PC-3 (cell line): ENCODE measurements at regions not wholly inside any gene's neighbourhood (a gene's known extent, or its start where the extent isn't known, plus 50 kb on each side); places are given as distances from the start of the nearest gene placed in this dataset.

Source experiments
- ATAC-seq: fragments of 200-7000 bp; cut with Tn5 transposase; 2 replicates; pipeline ENCODE4 v1.9.1; 2020; ENCODE audit warnings: mild to moderate bottlenecking, moderate library complexity
- BruUV-seq: library from RNA; stranded (reverse); fragments of 400-500 nt; replicated peaks from 2 replicates; lab custom pipeline; 2021; lab: Mats Ljungman, UMichigan
- CTCF ChIA-PET: fragments of 300-600 bp; sonication (Branson Sonifier 250); formaldehyde crosslinking; loops from one replicate; lab custom pipeline; 2022; ENCODE audit warnings: antibody characterized with exemption; lab: Charles Lee
- POLR2A ChIA-PET: fragments of 300-600 bp; sonication (Branson Sonifier 250); formaldehyde crosslinking; loops from one replicate; lab custom pipeline; 2022; ENCODE audit warnings: antibody characterized with exemption; ENCODE audit not compliant: unreplicated experiment; lab: Charles Lee
- DNase-seq: peaks from one replicate; pipeline ENCODE4 v3.0.0-alpha.2; 2015
- H2AFZ ChIP-seq: fragments of 300-600 bp; sonication (generic); 2 replicates; pipeline ENCODE4 v1.6.0; 2016; ENCODE audit warnings: antibody characterized with exemption, low read length
- H3F3A ChIP-seq: fragments of 300-600 bp; sonication (generic); one replicate; pipeline ENCODE4 v1.6.0; 2017; ENCODE audit warnings: antibody characterized with exemption, low read length, control low read depth, mild to moderate bottlenecking; ENCODE audit not compliant: unreplicated experiment
- H3K27ac ChIP-seq: fragments of 300-600 bp; sonication (generic); 2 replicates; pipeline ENCODE4 v1.5.1; 2016; ENCODE audit warnings: mild to moderate bottlenecking, low read length
- H3K27me3 ChIP-seq: fragments of 300-600 bp; sonication (generic); 2 replicates; pipeline ENCODE4 v1.6.1; 2016; ENCODE audit warnings: low read length, mixed read lengths
- H3K36me3 ChIP-seq: fragments of 300-600 bp; sonication (generic); 2 replicates; pipeline ENCODE4 v1.6.1; 2016; ENCODE audit warnings: low read depth, mixed run types, low read length, mixed read lengths
- H3K4me1 ChIP-seq: fragments of 300-600 bp; sonication (generic); 2 replicates; pipeline ENCODE4 v1.5.1; 2016; ENCODE audit warnings: low read length; ENCODE audit not compliant: insufficient read depth
- H3K4me2 ChIP-seq: fragments of 300-600 bp; sonication (generic); 2 replicates; pipeline ENCODE4 v1.6.0; 2016; ENCODE audit warnings: low read length
- H3K4me3 ChIP-seq: fragments of 300-600 bp; sonication (generic); 2 replicates; pipeline ENCODE4 v1.5.1; 2016; ENCODE audit warnings: mild to moderate bottlenecking, low read length, mixed read lengths
- H3K79me2 ChIP-seq: fragments of 300-600 bp; sonication (generic); 2 replicates; pipeline ENCODE4 v1.6.1; 2017; ENCODE audit warnings: low read length, mixed read lengths
- H3K9ac ChIP-seq: fragments of 300-600 bp; sonication (generic); 2 replicates; pipeline ENCODE4 v1.6.0; 2016; ENCODE audit warnings: mild to moderate bottlenecking, low read length
- H3K9me2 ChIP-seq: fragments of 300-600 bp; sonication (generic); replicated peaks from 2 replicates; pipeline ENCODE4 v1.6.1; 2016; ENCODE audit warnings: mixed run types, low read length, mixed read lengths
- H3K9me3 ChIP-seq: fragments of 300-600 bp; sonication (generic); 2 replicates; pipeline ENCODE4 v1.6.1; 2016; ENCODE audit warnings: low read length, mixed read lengths
- H4K20me1 ChIP-seq: fragments of 300-600 bp; sonication (generic); 2 replicates; pipeline ENCODE4 v1.6.1; 2016; ENCODE audit warnings: low read length, mixed read lengths
- CTCF ChIP-seq: fragments of 300-600 bp; sonication (generic); conservative IDR thresholded peaks from 2 replicates; pipeline ENCODE4 v1.5.1; 2017; ENCODE audit warnings: antibody characterized with exemption, low read depth, mild to moderate bottlenecking, low read length
- EZH2 ChIP-seq: fragments of 300-600 bp; sonication (generic); IDR thresholded peaks from one replicate; pipeline ENCODE4 v1.6.1; 2017; ENCODE audit warnings: antibody characterized with exemption, mild to moderate bottlenecking, low read length; ENCODE audit not compliant: unreplicated experiment
- EZH2phosphoT487 ChIP-seq: fragments of 300-600 bp; sonication (generic); IDR thresholded peaks from 2 replicates; pipeline ENCODE4 v1.6.1; 2018; ENCODE audit warnings: mild to moderate bottlenecking, antibody characterized with exemption, low read length, borderline replicate concordance
- intact Hi-C: fragments of 100-400 bp; cut with micrococcal nuclease; formaldehyde crosslinking; loops from 2 replicates; pipeline ENCODE4 v1.9.0; 2023

GRCh38 chrX:109872021-109872732 lies 130.7 kb upstream of the TMEM164 start:
- no peak for TF ChIP-seq EZH2
- TF ChIP-seq EZH2phosphoT487 = no peak
- no peak for TF ChIP-seq CTCF
- Histone ChIP-seq H3K36me3 (no peaks in the 10 kb centered on the region), H3K27me3 (no peaks in the 10 kb centered on the region), H2AFZ (no peak overlapping the region), H3K27ac (no peak overlapping the region), H3K9me3 (no peaks in the 10 kb centered on the region), H3K9me2 (no peaks in the 10 kb centered on the region), H3K4me2 (no peak overlapping the region), H3K79me2 (no peaks in the 10 kb centered on the region), H4K20me1 (no peaks in the 10 kb centered on the region), H3K4me3 (no peak overlapping the region), H3K9ac (no peak overlapping the region), H3F3A (no peaks in the 10 kb centered on the region), H3K4me1 (no peaks in the 10 kb centered on the region; the same call in 1 of the 2 replicates)
- intact Hi-C loops = no loop called here
- CTCF ChIA-PET = no interaction called here
- POLR2A ChIA-PET = no interaction called here
- no peak for DNase-seq
- no TSS peak for BruUV-seq
- no peak for ATAC-seq

GRCh38 chrX:109873574-109873973 lies 129.3 kb upstream of the TMEM164 start:
- TF ChIP-seq EZH2phosphoT487 = no peak
- TF ChIP-seq CTCF = no peak
- no peak for TF ChIP-seq EZH2
- no peak for DNase-seq
- intact Hi-C loops = no loop called here
- peak overlapping the region; percentile 10; the same call in 1 of the 2 replicates for H3K4me2 ChIP-seq
- no peak overlapping the region for H3K4me3 ChIP-seq
- H3K4me1 ChIP-seq = no peaks in the 10 kb centered on the region; the same call in 1 of the 2 replicates
- BruUV-seq = no TSS peak
- CTCF ChIA-PET = no interaction called here
- H3K9ac ChIP-seq = no peak overlapping the region
- H3K36me3 ChIP-seq = no peaks in the 10 kb centered on the region
- no peaks in the 10 kb centered on the region for H3K79me2 ChIP-seq
- no peak overlapping the region for H3K27ac ChIP-seq
- H3K27me3 ChIP-seq = no peaks in the 10 kb centered on the region
- no peaks in the 10 kb centered on the region for H3K9me2 ChIP-seq
- no peaks in the 10 kb centered on the region for H4K20me1 ChIP-seq
- no peaks in the 10 kb centered on the region for H3K9me3 ChIP-seq
- POLR2A ChIA-PET = no interaction called here
- H3F3A ChIP-seq = no peaks in the 10 kb centered on the region
- peak overlapping the region; percentile 46 for H2AFZ ChIP-seq
- no peak for ATAC-seq

- DNase-seq = no peak
Measured at GRCh38 chrX:109873983-109874382, 128.9 kb upstream of the TMEM164 start.

More at GRCh38 chrX:109873983-109874382, 128.9 kb upstream of the TMEM164 start:
- Histone ChIP-seq H3K27me3 (no peaks in the 10 kb centered on the region), H2AFZ (peak overlapping the region; percentile 46), H3K4me1 (no peaks in the 10 kb centered on the region; the same call in 1 of the 2 replicates), H3K9ac (no peak overlapping the region), H3K9me3 (no peaks in the 10 kb centered on the region), H3K4me3 (no peak overlapping the region), H3K36me3 (no peaks in the 10 kb centered on the region), H3K9me2 (no peaks in the 10 kb centered on the region), H3K79me2 (no peaks in the 10 kb centered on the region), H4K20me1 (no peaks in the 10 kb centered on the region), H3K27ac (no peak overlapping the region), H3K4me2 (peak overlapping the region; percentile 10; the same call in 1 of the 2 replicates), H3F3A (no peaks in the 10 kb centered on the region)
- BruUV-seq = no TSS peak
- intact Hi-C loops = no loop called here
- CTCF ChIA-PET = interaction anchor here (0.6 kb wide), 1 partner anchor 336 kb away, joined by 4 read pairs; no protein-coding TSS in a partner anchor
- peak; percentile 27 for ATAC-seq
- TF ChIP-seq EZH2phosphoT487 (no peak), CTCF (no peak), EZH2 (no peak)
- POLR2A ChIA-PET = no interaction called here
